Nephron progenitor cell (in vitro differentiated cells): ENCODE measurements at regions not wholly inside any gene's neighbourhood (a gene's known extent, or its start where the extent isn't known, plus 50 kb on each side); places are given as distances from the start of the nearest gene placed in this dataset.

ENCODE experiments used
- DNase-seq: peaks from one replicate; pipeline ENCODE4 v3.0.0; 2021
- H3K27ac Mint-ChIP-seq: 2 replicates; pipeline ENCODE4 v1.8.0; 2021; ENCODE audit warnings: mild to moderate bottlenecking, moderate library complexity, mixed read lengths
- H3K27me3 Mint-ChIP-seq: 2 replicates; pipeline ENCODE4 v1.8.0; 2021; ENCODE audit warnings: mild to moderate bottlenecking, low read depth, mixed read lengths; ENCODE audit not compliant: poor library complexity
- H3K36me3 Mint-ChIP-seq: 2 replicates; pipeline ENCODE4 v1.8.0; 2021; ENCODE audit warnings: low read depth, mixed read lengths
- H3K4me1 Mint-ChIP-seq: 2 replicates; pipeline ENCODE4 v1.8.0; 2021; ENCODE audit warnings: mixed read lengths
- H3K4me3 Mint-ChIP-seq: 2 replicates; pipeline ENCODE4 v1.8.0; 2021; ENCODE audit warnings: mild to moderate bottlenecking, moderate library complexity, mixed read lengths
- H3K9me3 Mint-ChIP-seq: 2 replicates; pipeline ENCODE4 v1.8.0; 2021; ENCODE audit warnings: mild to moderate bottlenecking, moderate library complexity, mixed read lengths
- TF ChIP-seq, protein P1 (sequence below): fragments of 200-600 bp; sonication (generic); IDR thresholded peaks from 2 replicates; pipeline ENCODE4 v1.5.0; 2021; ENCODE audit warnings: antibody characterized with exemption

DNA sequence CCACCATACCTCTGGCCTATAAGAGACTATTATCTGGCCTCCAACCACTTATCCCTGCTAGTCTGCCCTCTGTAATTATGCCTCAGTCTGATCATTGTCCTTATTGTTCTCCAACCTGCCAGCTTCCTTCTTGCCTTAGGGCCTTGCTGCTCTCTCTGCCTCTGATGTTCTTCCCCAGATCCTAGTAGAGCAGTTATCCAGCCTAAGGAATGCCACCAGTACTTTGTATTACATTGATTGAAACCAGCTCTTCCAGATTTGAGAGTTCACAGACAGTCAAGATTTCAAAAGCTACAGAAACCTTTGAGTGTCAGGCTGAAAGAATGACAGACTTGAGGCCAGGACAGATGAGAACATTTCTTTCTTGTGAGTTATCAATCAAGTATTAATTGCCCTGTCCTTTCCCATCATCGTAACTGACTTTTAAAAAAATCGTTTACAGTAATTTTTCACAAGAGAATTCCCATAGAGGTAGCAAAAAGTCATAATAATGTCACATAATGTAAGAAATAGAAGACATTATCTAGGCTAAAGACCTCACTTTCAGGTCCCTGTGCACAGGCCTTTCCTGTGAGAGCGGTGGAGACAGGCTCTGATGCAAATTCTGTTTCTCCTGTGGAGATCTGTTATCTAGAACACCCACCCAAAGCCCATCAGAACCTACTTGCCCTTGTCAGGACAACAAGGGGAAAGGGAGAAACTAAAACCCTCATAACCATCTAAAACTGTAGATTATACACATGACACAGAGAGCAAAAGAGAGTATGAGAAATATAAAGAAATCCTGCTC, 64.1 kb upstream of the GUCY1A1 start:
- Mint-ChIP-seq H3K9me3 (no peaks in the 10 kb centered on the region), H3K4me3 (no peak overlapping the region), H3K36me3 (no peaks in the 10 kb centered on the region), H3K4me1 (peaks cover 5% of the 10 kb centered on the region), H3K27me3 (peaks cover 5% of the 10 kb centered on the region), H3K27ac (no peak overlapping the region)
- TF ChIP-seq, protein P1, sequence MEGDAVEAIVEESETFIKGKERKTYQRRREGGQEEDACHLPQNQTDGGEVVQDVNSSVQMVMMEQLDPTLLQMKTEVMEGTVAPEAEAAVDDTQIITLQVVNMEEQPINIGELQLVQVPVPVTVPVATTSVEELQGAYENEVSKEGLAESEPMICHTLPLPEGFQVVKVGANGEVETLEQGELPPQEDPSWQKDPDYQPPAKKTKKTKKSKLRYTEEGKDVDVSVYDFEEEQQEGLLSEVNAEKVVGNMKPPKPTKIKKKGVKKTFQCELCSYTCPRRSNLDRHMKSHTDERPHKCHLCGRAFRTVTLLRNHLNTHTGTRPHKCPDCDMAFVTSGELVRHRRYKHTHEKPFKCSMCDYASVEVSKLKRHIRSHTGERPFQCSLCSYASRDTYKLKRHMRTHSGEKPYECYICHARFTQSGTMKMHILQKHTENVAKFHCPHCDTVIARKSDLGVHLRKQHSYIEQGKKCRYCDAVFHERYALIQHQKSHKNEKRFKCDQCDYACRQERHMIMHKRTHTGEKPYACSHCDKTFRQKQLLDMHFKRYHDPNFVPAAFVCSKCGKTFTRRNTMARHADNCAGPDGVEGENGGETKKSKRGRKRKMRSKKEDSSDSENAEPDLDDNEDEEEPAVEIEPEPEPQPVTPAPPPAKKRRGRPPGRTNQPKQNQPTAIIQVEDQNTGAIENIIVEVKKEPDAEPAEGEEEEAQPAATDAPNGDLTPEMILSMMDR = no peak
- no peak for DNase-seq

DNA sequence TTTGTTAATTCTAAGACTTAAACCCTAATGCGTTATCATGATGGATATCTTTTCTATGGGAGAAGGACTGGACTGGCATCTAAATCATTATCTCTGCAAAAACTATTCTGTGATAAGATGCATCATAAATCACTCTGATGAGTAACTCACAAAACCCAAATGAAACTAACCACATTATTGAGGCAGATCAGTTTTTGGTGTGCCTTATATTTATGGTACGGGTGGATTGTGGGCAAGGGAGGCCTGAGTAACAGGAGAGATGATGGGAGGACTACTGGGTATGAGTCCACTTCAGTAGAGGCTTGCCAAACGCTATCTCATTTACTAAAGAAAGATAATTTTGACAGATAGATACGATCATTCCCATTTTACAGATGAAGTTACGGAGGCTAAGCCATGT, 66.4 kb upstream of the GUCY1A1 start:
- no peak overlapping the region for H3K27ac Mint-ChIP-seq
- TF ChIP-seq, protein P1 = no peak
- H3K9me3 Mint-ChIP-seq = no peaks in the 10 kb centered on the region
- H3K4me3 Mint-ChIP-seq = no peak overlapping the region
- no peak for DNase-seq
- H3K4me1 Mint-ChIP-seq = peaks cover 5% of the 10 kb centered on the region
- H3K36me3 Mint-ChIP-seq = no peaks in the 10 kb centered on the region
- peaks cover 5% of the 10 kb centered on the region for H3K27me3 Mint-ChIP-seq

DNA sequence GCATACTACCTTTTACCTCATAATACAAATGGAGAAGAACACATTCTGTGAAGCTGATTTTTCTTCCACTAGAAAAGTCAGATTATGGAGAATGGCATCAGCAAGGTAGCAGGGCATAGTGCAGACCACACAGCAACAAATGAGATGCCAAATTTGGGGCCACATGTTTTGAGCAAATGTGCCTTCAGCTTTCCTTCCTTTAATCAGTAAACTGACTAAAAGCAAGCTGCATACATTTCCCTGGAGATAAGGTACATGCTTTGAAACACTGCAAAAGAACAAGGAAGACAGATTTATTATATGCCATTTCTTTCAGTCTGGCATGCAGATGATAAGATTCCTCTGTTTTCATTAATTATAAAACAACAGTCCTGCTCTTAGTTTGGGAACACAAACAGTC, 67.1 kb upstream of the GUCY1A1 start:
- TF ChIP-seq, protein P1 = no peak
- Mint-ChIP-seq H3K27ac (no peak overlapping the region), H3K36me3 (no peaks in the 10 kb centered on the region), H3K4me1 (peaks cover 5% of the 10 kb centered on the region), H3K4me3 (no peak overlapping the region), H3K9me3 (no peaks in the 10 kb centered on the region), H3K27me3 (peaks cover 5% of the 10 kb centered on the region)
- no peak for DNase-seq

DNA sequence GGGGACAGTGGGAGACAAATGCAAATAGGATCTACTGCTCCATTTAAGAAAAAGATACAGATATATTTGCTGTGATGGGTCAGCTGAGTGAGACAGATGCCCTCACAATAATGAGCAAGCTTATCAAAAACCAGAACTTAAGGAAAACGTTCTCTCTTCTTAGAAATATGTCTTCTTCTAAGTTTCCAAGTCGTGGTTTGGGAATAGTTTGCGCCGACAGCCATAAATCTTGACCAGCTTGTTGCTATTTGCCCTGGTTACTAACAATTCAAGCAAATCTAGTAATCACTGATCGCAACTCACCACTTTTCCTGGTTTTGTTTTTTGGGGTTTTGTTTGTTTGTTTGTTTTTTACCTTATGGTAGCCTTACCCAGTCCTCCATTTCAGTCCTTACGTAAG, 67.6 kb upstream of the GUCY1A1 start:
- no peak overlapping the region for H3K4me3 Mint-ChIP-seq
- no peak for DNase-seq
- H3K27me3 Mint-ChIP-seq = peaks cover 5% of the 10 kb centered on the region
- TF ChIP-seq, protein P1 = no peak
- H3K36me3 Mint-ChIP-seq = no peaks in the 10 kb centered on the region
- no peaks in the 10 kb centered on the region for H3K9me3 Mint-ChIP-seq
- H3K4me1 Mint-ChIP-seq = peaks cover 5% of the 10 kb centered on the region
- H3K27ac Mint-ChIP-seq = no peak overlapping the region

DNA sequence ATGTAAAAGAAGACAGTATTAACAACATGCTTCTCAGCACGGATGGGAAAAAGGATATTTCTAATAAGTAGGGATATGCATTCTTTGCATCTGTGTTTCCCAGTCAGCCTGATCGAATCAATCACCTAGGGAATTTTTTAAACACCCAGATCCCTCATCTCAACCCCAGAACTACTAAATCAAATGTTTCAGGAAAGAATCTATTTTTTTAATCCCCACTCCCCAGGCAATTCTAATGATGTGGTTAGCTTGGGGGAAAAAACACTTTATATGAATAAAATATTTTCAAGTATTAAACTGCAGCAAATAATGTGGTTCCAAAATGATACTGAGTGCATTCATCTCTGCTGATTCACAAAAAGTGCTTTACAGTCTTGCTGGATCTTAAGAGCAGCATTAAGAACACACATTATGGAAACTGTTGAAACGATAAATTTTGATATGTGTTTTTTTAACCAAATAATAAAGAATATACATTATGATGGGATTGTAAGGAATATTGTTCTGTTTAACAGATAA, 68.7 kb upstream of the GUCY1A1 start:
- no peaks in the 10 kb centered on the region for H3K9me3 Mint-ChIP-seq
- H3K27ac Mint-ChIP-seq = no peak overlapping the region
- TF ChIP-seq, protein P1 = no peak
- peaks cover 5% of the 10 kb centered on the region for H3K4me1 Mint-ChIP-seq
- DNase-seq = no peak
- H3K36me3 Mint-ChIP-seq = no peaks in the 10 kb centered on the region
- H3K27me3 Mint-ChIP-seq = peaks cover 3% of the 10 kb centered on the region
- H3K4me3 Mint-ChIP-seq = no peak overlapping the region

DNA sequence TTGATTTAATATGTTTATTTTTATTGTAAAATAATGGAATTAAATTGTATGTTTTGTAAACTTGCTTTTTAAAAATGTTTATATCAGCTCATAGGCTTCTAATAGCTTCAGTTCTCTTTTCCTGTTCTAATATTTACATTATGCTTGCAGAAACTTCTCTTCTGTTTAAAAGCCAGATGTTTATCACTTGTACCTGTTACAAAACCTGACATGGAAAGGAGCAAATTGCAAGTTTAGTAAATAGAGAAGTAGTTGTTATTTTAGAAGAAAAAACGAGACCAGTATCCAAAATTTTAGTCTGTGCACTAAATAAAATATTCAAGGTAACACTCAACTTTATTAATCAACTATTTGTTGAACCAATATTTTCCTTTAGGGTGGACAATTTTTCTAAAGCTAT, 69.4 kb upstream of the GUCY1A1 start:
- Mint-ChIP-seq H3K27me3 (no peaks in the 10 kb centered on the region), H3K9me3 (no peaks in the 10 kb centered on the region), H3K36me3 (no peaks in the 10 kb centered on the region), H3K4me3 (no peak overlapping the region), H3K4me1 (peaks cover 5% of the 10 kb centered on the region), H3K27ac (no peak overlapping the region)
- DNase-seq = no peak
- TF ChIP-seq, protein P1 = no peak
